ENCODE measurements at regions not wholly inside any gene's neighbourhood (a gene's known extent, or its start where the extent isn't known, plus 50 kb on each side); places are given as distances from the start of the nearest gene placed in this dataset.
A peak's percentile ranks its signal among the peaks of the same experiment; 100 is the strongest.
"Not testable (repeated sequence)": the region's sequence is repeated elsewhere in the genome, so short reads cannot be mapped to it uniquely, and the experiment has no call there.

GRCh38 chr18:14285053-14285452 lies 152.8 kb upstream of the ZNF519 start:
- Mint-ChIP-seq H3K9me3 (no peaks in the 10 kb centered on the region), H3K27ac (no peak overlapping the region), H3K36me3 (no peaks in the 10 kb centered on the region), H3K27me3 (no peaks in the 10 kb centered on the region), H3K4me3 (no peak overlapping the region), H3K4me1 (ENCODE audit: low read depth) (no peaks in the 10 kb centered on the region)
- CTCF ChIA-PET: no interaction called here
- DNase-seq: no peak
- POLR2A ChIA-PET: no interaction called here
- intact Hi-C loops (cut with micrococcal nuclease): no loop called here

GRCh38 chr18:14275391-14275790 lies 143.2 kb upstream of the ZNF519 start:
- not testable (repeated sequence) for H3K9me3 Mint-ChIP-seq

GRCh38 chr18:14265637-14266410 lies 133.6 kb upstream of the ZNF519 start:
- H3K4me3 Mint-ChIP-seq; DNase-seq; POLR2A ChIA-PET; H3K4me1 Mint-ChIP-seq (ENCODE audit: low read depth); CTCF ChIA-PET; intact Hi-C loops (cut with micrococcal nuclease); H3K36me3 Mint-ChIP-seq; H3K9me3 Mint-ChIP-seq; H3K27ac Mint-ChIP-seq; H3K27me3 Mint-ChIP-seq: not testable (repeated sequence)

More at GRCh38 chr18:14275391-14275790, 143.2 kb upstream of the ZNF519 start:
- POLR2A ChIA-PET; H3K27me3 Mint-ChIP-seq; DNase-seq; H3K36me3 Mint-ChIP-seq; intact Hi-C loops (cut with micrococcal nuclease); H3K27ac Mint-ChIP-seq; CTCF ChIA-PET; H3K4me1 Mint-ChIP-seq (ENCODE audit: low read depth); H3K4me3 Mint-ChIP-seq: not testable (repeated sequence)

GRCh38 chr18:14262786-14263185 lies 130.6 kb upstream of the ZNF519 start:
- POLR2A ChIA-PET; CTCF ChIA-PET; H3K36me3 Mint-ChIP-seq; H3K27me3 Mint-ChIP-seq; H3K4me3 Mint-ChIP-seq; H3K4me1 Mint-ChIP-seq (ENCODE audit: low read depth); intact Hi-C loops (cut with micrococcal nuclease); H3K27ac Mint-ChIP-seq; H3K9me3 Mint-ChIP-seq: not testable (repeated sequence)
- peak; percentile 28 for DNase-seq

- CTCF ChIA-PET, H3K4me3 Mint-ChIP-seq: not testable (repeated sequence)
These were observed 117.9 kb upstream of the ZNF519 start for GRCh38 chr18:14250084-14250677.

GRCh38 chr18:14239224-14239623 lies 107.0 kb upstream of the ZNF519 start:
- H3K4me3 Mint-ChIP-seq; H3K36me3 Mint-ChIP-seq; intact Hi-C loops (cut with micrococcal nuclease): not testable (repeated sequence)

More at GRCh38 chr18:14250084-14250677, 117.9 kb upstream of the ZNF519 start:
- DNase-seq; H3K27me3 Mint-ChIP-seq; POLR2A ChIA-PET; H3K9me3 Mint-ChIP-seq; H3K4me1 Mint-ChIP-seq (ENCODE audit: low read depth); H3K27ac Mint-ChIP-seq; H3K36me3 Mint-ChIP-seq; intact Hi-C loops (cut with micrococcal nuclease): not testable (repeated sequence)

GRCh38 chr18:14236356-14237048 lies 104.3 kb upstream of the ZNF519 start:
- H3K9me3 Mint-ChIP-seq; H3K4me3 Mint-ChIP-seq; DNase-seq; POLR2A ChIA-PET; intact Hi-C loops (cut with micrococcal nuclease); H3K36me3 Mint-ChIP-seq; H3K27ac Mint-ChIP-seq; CTCF ChIA-PET; H3K4me1 Mint-ChIP-seq (ENCODE audit: low read depth); H3K27me3 Mint-ChIP-seq: not testable (repeated sequence)

More at GRCh38 chr18:14239224-14239623, 107.0 kb upstream of the ZNF519 start:
- H3K9me3 Mint-ChIP-seq; H3K4me1 Mint-ChIP-seq (ENCODE audit: low read depth); POLR2A ChIA-PET; DNase-seq; H3K27ac Mint-ChIP-seq; H3K27me3 Mint-ChIP-seq; CTCF ChIA-PET: not testable (repeated sequence)

GRCh38 chr18:14225286-14225679 lies 93.0 kb upstream of the ZNF519 start:
- Mint-ChIP-seq H3K36me3 (peaks cover 17% of the 10 kb centered on the region), H3K9me3 (peaks cover 13% of the 10 kb centered on the region)
- H3K27me3 Mint-ChIP-seq; POLR2A ChIA-PET; H3K4me1 Mint-ChIP-seq (ENCODE audit: low read depth); H3K4me3 Mint-ChIP-seq; DNase-seq; CTCF ChIA-PET; intact Hi-C loops (cut with micrococcal nuclease); H3K27ac Mint-ChIP-seq: not testable (repeated sequence)

GRCh38 chr18:14224551-14225285 lies 92.5 kb upstream of the ZNF519 start:
- H3K4me1 Mint-ChIP-seq (ENCODE audit: low read depth); DNase-seq; H3K27ac Mint-ChIP-seq; POLR2A ChIA-PET; CTCF ChIA-PET; intact Hi-C loops (cut with micrococcal nuclease); H3K27me3 Mint-ChIP-seq; H3K4me3 Mint-ChIP-seq: not testable (repeated sequence)
- Mint-ChIP-seq H3K36me3 (peaks cover 17% of the 10 kb centered on the region), H3K9me3 (peaks cover 13% of the 10 kb centered on the region)

- H3K27me3 Mint-ChIP-seq; POLR2A ChIA-PET; H3K27ac Mint-ChIP-seq; DNase-seq; intact Hi-C loops (cut with micrococcal nuclease); H3K4me1 Mint-ChIP-seq (ENCODE audit: low read depth); H3K4me3 Mint-ChIP-seq; CTCF ChIA-PET: not testable (repeated sequence)
- H3K9me3 Mint-ChIP-seq: peaks cover 13% of the 10 kb centered on the region
- peaks cover 17% of the 10 kb centered on the region for H3K36me3 Mint-ChIP-seq
These were observed 91.7 kb upstream of the ZNF519 start for GRCh38 chr18:14223919-14224318.

- intact Hi-C loops (cut with micrococcal nuclease); H3K4me1 Mint-ChIP-seq (ENCODE audit: low read depth); H3K4me3 Mint-ChIP-seq; POLR2A ChIA-PET; DNase-seq; H3K27ac Mint-ChIP-seq; H3K27me3 Mint-ChIP-seq; CTCF ChIA-PET: not testable (repeated sequence)
- peaks cover 17% of the 10 kb centered on the region for H3K36me3 Mint-ChIP-seq
- peaks cover 13% of the 10 kb centered on the region for H3K9me3 Mint-ChIP-seq
These were observed 91.1 kb upstream of the ZNF519 start for GRCh38 chr18:14223231-14223822.

Data from activated CD4-positive, alpha-beta memory T cell treated with anti-CD3 and anti-CD28 coated beads for 36 hours (primary cell).